SIG-M5 treated with dmso at 0.1 percent for 504 hours (cell line): ENCODE measurements at regions not wholly inside any gene's neighbourhood (a gene's known extent, or its start where the extent isn't known, plus 50 kb on each side); places are given as distances from the start of the nearest gene placed in this dataset.

Experiments
- DNase-seq: peaks from one replicate; lab custom pipeline; 2025; ENCODE audit not compliant: unreplicated experiment; lab: John Stamatoyannopoulos, UW

DNA sequence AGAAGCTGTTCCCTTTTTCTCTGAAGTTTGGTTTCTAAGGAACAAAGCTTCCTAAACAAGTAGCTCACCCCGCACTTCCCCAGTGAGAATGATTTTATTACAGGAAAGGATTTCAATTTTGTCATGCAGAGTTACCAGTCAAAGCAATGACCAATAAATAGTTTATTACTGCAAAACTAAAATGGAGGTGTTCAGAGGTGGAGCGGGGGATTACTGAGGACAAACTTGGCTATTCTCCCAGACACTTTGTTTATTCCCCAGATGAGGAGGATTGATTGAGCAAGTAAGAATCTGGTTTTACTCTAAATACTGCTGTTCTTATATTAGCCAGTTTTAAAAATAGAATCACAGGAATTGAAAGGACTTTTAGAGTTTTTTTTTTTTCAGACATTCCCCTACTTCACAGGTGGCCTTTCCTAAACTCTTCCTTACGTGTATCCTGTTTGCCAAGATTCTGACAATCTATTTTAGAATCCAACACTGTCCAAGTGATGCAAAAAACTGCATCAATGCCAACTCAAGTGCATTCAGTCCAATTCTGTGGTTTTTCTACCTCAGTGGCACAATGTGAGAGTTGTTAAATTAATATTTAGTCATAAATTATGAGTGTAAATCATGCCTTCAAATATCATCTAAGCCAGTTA is 136.1 kb downstream of the TNFSF18 start:
- no peak for DNase-seq

DNA sequence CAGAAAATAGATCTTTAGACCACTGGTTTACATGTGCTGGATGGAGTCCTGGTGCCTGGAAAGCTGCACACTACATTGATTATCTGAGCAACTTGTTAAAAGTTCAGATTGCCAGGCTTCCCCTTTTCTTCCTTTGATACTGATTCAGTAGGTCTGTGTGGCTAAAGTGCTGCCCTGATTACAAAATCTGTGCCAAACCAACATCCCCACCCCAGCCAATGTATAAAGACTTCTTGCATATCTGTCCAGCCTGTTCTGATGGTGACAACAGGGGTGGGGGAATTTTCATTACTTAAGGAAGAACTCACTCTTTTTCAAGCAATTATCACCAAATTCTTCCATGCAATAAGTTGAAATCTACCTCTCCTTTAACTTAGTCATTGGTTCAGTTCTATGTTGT is 135.5 kb downstream of the TNFSF18 start:
- DNase-seq: no peak

DNA sequence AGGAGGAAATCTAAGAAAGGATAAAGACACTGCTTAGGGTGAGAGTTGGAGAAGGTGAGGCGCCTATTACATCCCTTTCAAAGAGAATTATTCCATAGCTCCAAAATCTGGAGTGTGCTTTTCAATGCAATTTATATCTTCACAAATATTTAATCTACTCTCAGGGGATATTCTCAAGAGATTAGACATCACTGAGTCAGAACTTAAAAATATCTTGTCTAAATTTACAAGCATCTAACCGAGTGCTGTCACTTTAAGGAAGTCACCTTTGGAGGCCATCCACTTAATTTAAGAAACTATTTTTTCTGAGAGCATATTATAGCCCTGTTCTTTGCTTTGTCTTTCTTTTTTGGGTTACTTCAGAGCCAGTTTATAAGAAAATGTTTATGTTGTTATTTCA is 134.6 kb downstream of the TNFSF18 start:
- DNase-seq: no peak

DNA sequence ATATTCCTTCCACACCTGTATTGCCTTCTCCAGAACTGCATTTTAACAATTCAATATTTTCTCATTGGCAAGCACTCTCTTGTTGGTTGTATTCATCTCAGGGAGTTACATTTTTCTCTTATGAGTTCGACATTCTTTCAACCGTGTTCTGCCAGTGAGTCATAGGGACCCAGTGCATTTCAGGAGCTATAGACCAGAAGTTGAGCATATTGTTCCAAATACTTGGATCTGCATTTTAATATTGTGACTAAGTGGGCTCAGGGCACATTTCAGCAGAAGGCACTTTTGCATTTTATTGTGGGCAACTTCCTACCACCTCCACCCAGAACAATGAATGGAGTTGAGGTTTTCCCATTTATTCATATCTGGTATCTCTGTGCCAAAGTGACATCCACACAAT is 132.8 kb downstream of the TNFSF18 start:
- DNase-seq: no peak

DNA sequence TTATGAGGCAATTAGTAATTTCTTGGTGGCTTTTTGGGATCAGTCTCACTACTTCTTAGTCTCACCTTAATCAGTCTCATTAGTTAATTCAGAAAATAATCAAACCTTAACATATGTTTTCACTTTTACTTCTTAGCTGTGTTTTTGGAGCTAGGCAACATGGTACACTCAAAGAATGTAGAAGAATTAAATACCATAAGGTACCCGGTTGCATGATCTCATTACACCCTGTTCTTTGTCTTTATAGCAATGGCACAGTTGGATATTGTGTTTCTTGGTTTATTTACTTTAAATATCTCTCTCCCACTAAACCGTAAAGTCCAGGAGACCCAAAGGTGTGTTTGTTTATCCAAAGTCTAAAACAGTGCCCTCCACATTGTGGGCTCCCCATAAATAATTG is 132.3 kb downstream of the TNFSF18 start:
- DNase-seq: no peak

DNA sequence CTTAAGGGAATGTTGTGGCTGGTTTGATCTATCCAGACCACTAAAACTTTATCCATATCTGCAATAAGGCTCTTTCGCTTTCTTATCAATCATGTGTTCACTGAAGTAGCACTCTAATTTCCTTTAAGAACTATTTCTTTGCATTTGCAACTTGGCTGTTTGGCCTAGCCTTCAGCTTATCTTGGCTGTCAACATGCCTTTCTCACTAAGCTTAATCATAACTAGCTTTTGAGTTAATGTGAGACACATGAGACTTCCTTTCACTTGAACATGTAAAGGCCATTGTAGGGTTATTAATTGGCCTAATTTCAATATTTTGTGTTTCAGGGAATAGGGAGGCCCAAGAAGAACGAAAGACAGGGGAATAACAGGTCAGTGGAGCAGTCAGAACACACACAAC is 124.7 kb downstream of the TNFSF18 start:
- DNase-seq: no peak

DNA sequence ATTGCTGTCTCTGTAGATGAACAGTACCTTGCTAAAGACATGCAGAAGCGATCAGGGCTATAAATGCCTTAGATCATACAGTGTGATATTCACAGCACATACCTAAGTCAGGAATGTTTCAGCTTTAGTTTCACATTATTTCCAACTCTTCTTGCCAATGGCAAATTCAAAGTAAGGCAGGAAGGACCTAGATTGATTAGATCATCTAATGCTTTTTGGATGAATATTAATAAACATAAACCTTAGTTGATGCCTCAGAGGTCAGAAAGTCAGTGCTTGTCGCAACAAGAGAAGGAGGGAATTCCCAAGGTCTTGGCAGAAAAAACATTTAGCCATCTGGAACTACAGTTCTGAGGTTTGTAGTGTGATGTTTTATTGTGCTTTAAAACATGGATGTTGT is 122.3 kb downstream of the TNFSF18 start:
- DNase-seq: no peak

DNA sequence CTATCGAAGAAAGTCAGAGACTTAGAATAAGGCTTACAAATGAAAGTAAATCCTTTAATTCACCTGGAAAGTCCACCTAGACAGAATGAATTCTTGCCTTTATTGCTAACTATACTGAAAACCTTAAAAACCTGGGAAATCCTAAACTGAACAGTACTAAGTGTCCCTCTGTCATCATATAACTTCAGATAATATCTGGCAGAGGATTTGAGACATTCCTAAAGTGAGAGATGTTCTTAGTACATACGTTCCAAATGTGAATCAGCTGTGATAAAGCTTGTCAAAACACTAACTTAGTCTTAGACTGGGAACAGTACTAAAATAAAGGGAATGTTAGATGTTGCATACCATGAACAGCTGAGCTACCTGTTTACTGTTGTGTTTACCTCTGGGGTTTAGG is 121.7 kb downstream of the TNFSF18 start:
- DNase-seq: no peak

DNA sequence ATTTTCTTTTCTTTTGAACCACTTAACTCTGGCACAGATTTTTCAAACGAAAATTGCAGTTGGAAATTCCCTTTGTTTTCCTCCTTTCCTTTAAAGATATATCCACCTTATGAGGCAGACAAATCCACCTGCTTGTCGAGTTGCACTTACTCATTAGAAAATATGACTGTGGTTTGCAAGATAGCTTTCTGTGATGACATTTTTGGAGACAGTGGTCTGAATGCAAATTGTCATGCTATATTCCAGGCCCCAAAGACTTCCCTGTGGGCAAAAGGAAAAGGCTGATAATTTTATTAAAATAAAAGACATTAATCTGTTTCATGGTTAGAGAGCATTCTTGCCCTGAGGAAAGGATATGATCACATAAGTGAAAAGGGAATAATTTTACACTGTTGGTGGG is 120.6 kb downstream of the TNFSF18 start:
- DNase-seq: no peak

DNA sequence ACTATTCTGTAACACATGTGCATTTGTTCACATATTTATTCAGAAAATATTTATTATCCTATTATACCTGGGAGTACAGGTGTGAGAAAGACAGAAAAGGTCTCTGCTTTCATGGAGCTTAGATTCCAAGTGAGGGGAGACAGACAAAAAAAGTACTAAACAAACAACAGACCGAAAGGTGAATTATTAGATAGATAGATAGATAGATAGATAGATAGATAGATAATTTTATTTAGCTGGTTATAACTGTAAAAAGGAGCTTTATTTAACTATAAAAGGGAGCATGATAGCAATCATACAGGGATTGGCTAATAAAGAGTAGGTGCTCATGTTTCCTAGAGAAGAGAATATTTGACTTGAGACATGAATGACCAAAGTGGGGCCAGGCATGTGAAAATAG is 119.4 kb downstream of the TNFSF18 start:
- DNase-seq: no peak

DNA sequence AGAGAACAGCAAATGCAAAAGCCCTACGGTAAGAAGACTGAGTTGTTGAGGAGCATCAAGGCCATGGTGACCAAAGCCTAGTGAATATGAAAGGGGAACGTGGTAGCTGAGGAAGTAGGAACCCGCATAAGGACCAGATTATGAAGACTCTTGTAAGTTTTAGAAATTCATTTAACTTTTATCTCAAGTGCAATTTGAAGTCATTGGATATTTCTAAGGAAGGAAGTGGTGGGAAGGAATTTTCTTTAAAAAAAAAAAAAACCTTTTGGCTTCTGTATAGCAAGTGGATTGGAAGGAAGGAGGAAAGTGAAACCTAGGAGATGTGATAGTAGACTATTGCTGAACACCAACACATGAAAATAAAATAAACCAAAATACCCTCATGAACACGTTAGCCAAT is 119.0 kb downstream of the TNFSF18 start:
- DNase-seq: peak; percentile 48

DNA sequence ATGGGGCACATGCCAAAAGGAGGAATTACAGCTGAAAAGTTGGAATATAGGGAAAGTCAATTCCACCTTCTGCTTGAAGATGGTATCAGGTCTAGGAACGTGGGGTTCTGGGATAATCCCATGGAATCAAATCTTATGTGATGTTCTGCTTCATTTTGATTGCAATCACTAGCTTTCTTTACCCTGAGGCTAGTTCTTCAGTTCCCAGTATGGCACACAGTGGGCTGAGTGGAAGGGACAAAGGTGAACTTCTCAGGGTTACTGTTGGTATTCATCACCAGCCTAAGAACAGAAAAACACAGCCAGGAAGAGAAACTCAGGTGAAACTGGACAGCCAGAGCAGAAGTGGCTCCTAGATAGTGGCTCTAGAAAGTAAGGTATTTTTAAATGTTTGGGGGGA is 117.8 kb downstream of the TNFSF18 start:
- DNase-seq: no peak

DNA sequence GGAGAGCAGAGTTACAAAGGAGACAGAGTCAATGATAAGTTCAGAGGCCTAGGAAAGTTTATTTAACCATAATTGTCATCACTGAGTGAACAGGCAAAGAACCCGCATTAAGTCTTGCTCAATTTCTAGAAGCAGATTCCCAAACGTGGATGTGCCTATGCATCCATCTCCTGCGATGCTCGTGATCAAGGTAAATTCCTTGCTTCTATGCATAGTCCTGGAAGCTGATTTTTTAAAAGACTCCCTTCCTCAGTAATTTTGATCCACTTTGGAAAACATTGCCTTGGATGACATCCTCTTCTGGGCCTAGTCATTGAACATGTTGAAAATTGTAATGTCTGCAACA is 116.4 kb downstream of the TNFSF18 start:
- no peak for DNase-seq

DNA sequence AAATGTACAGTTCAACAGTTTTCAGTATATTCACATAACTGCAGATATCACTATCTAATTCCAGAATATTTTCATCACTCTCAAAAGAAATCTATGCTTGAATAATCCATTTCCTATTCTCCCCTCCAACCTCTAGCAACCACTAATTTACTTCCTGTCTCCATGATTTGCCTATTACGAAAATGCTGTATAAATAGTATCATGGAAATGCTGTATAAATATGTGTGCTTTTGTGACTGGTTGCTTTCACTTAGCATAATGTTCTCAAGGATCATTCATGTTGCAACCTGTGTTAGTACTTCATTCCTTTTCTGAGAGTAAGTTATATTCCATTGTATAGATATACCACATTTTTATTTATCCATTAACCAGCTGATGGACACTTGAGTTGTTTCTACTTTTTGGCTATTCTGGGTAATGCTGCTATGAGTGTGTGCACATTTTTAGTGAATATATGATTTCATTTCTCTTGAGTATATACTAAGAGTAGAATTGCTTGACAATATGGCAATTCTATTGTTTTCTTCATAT is 115.6 kb downstream of the TNFSF18 start:
- peak; percentile 29 for DNase-seq

DNA sequence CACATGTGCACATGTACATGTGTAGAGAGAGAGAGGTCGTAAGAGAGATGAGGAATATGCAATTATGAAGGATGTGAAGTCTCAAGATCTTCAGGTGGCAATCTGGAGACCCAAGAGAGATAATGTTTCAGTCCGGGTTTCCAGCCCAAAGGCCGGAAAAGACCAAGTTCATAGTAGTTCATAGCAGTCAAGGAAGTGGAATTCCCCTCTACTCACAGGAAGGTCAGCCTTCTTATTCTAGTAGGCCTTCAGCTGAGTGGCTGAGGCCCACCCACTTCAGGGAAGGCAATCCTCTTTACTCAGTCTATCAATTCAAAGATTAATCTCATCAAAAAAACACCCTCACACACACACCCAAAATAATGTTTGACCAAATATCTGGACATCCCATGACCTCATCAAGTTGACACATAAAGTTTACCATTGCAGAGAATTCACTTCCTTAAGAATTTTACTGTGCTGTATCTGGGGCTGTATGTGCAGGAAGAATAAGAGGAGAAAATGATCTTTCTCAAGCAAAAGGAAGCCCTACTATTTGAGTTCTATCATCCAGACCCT is 114.6 kb downstream of the TNFSF18 start:
- no peak for DNase-seq

DNA sequence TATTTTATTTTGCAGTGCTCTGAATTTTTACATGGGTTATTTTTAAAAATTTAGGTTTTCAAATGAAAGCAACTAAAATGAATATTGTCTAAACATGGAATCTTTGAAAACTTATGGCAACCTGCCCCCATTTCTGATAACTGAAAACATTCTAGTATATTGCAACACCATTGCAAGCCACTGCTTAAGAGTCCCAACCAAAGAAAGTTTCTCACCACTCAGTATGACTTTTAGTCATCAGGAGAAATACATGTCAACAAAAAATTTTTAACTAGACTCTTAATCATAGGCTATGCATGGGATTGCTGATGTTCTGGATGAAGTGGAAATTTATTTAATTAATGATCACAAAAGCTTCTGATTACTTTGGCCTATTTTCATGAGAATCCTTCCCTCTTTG is 112.1 kb downstream of the TNFSF18 start:
- no peak for DNase-seq

DNA sequence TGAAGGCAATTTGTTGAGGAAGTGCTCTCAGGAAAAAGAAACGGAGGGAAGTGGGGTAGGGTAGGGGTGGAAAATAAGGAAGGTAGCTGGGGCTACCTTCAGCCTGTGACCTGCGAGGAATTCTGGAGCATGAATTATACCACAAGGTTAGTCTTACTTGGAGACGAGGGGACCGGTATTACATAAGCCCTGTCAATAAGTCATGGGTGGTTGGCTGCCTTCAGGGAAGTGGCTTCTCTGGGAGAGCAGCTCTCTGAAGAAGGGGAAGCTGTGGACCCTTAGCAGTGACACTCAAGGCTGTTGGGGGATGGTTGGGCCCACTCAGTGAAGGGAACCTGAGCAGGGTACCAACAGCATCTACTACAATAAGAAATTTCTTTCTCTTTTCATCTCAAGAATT is 111.3 kb downstream of the TNFSF18 start:
- DNase-seq: peak; percentile 18

DNA sequence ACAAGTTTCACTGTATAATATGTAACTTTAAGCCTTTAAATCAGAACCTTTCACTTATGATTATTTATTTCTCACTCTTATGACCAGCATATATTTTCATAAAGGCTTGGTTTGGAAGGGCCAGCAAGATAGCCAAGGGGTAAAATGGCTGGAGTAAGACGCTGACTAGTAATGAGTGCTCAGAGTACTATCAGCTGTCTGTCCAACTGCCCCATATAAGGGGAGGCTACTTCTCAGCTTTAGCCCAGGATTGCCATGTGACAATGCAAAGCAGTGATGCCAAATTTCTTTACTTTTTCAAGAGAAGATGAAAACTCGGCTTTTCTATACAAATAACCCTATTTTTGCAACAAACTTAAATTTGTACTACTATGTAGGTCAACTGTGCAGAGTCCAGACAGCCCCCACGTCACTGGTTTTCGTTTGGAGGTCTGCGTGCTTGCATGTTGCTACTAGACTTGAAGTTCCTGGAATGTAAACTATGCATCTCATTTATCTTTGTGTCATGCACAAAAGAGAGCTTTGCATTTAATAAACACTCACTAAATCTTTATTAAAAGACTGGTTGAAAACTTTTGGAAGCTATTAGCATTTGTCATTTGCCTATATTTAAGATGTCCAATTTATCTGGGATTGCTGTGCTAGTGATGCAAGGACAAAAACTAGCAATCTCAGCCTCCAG is 110.4 kb downstream of the TNFSF18 start:
- no peak for DNase-seq

DNA sequence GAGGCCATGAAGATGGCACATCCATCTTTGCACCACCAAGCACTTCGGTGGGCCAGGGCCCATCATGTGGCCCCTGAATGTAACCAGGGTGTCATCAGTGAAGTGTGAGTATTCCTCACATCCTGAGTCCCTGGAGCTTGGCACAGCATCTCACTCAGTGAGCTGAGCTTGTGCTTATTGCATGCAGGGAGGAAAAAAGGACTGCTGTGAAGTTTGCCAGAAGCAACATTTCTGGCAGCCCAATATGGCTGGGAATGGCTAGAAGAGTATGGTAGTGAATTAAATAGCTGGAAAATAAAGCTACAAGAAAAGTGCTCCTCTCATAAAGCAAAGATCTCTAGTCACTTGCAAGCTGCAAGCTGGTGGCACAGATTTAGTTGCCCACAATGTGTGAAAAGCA is 109.3 kb downstream of the TNFSF18 start:
- no peak for DNase-seq

DNA sequence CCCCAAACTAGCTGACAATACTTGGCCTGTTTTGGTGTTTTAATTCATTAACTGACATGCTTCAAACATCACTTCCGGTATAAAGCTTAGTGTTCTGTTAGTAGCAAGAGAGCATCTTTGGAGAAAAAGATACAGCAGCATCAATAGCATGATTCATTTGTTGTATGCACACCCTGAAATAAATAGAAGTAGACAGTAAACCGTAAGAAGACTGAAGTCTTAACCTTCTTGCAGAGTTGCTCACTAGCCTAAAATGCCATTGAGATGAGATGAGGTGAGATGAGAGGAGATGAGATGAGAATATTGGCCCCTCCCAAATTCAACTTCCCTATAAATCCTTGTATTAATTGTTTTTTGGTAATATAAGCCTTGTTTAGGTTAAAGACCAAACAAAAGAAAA is 108.8 kb downstream of the TNFSF18 start:
- no peak for DNase-seq

DNA sequence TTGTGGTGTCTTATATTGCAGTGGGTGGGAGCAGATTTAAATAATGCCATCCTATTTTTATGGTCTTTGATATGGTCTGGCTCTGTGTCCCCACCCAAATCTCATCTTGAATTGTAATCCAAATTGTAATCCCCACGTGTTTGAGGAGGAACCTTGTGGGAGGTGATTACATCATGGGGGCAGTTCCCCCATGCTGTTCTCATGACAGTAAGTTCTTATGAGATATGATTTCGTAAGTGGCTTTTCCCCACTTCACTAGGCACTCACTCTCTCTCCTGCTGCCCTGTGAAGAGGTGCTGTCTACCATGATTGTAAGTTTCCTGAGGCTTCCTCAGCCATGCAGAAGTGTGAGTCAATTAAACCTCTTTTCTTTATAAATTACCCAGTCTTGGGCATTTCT is 107.6 kb downstream of the TNFSF18 start:
- peak; percentile 18 for DNase-seq

DNA sequence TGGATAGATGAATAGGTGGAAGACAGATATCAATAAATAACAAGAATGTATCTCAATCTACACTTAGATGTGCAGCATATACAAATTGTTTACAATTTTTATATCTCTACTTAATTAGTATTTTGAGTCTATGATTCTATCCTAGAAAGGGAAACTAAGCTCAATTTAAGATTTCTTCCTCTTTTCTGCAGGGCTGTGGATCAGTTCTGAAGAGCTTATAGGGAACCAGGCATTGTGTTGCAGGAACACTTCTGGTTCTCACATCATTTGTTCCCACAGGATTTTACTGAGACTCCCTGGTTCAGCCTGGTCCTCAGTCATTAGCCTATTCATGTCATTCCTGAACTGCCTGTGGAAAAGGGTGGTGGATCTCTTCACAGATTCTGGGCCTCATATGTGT is 105.8 kb downstream of the TNFSF18 start:
- DNase-seq: no peak
